ENCODE measurements at regions not wholly inside any gene's neighbourhood (a gene's known extent, or its start where the extent isn't known, plus 50 kb on each side); places are given as distances from the start of the nearest gene placed in this dataset.

DNA sequence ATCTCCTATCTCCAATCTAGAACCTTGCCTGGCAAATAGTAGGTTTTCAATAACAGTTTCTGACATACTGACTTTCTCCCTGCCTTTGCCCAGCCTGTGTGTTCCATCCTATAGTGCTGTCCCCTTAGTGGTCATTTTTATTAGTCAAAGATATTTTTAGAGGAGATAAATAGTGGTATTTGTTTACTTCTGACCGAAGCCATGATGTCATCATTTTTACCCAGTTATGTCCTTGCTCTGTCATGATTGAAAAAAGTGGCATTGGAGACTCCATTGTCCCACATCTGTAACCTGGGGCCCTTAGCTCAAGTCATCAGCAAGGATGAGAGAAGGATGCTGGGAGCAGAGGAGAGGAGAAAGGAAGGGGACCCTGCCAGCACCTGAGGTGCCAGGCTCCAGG, 80.6 kb upstream of the ATP2B2 start:
- DNase-seq = no peak

DNA sequence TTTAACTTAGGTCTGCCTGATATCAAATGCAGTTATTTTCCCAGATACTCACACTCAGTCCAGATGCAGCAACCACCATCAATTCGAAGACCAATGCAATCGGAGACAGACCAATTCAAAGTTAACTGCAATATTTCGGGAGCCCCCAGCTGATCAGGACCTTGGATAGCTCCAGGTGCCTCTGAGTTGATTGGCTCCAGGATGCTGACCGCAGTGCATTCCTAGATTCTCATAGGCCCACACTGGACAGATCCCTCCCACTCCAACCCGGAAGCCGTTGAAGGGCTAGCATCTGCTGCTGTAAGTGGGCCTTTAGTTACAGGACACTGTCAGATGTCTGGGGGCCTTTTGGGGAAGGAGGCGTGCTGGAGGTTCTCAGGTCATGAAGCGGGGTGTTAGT, 89.5 kb upstream of the ATP2B2 start:
- peak; percentile 59 to 79 for DNase-seq

DNA sequence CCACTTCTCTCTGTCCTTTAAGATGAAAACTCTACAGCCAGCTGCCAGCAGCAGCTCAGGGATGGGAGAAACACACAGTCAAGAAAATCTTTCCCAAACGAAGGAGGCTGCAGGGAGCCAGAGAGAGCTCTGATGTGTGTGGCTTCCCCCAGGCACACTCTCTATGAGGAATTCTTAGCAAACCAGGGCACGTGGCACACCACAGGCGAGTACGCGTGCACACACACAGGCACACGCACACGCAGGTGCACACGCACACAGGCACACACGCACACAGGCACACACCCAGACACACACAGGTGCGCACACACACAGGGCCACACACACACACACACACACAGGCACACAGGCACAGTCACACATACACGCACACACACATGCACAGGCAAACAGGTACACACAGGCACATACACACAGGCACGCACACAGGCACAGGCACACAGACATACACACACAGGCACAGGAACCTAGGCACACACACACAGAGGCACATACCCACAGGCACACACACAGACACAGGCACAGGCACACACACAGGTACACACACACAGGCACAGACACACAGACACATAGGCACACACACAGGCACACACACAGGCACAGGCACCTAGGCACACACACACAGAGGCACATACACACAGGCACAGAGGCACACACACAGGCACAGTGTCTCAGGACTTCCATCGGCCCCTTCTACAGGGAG, 91.5 kb upstream of the ATP2B2 start:
- DNase-seq = no peak

DNA sequence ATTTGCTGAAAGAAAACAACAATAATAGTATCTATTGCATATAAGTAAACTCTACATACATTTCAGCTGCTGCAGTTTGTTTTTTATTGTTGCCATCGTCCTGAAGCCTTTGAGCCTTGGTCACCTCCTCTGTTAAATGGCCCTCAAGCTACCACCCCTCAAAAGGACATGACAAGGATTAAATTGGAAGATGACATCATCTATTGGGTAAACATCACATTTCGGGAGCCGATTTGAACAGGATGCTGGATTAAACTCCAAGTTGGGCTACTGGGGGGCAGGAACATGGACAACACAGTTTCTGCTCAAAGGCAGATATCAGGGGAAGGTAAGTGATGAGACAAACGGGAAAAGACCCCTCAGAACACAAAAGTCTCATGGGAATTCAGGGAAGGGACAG, 92.3 kb upstream of the ATP2B2 start:
- no peak for DNase-seq

DNA sequence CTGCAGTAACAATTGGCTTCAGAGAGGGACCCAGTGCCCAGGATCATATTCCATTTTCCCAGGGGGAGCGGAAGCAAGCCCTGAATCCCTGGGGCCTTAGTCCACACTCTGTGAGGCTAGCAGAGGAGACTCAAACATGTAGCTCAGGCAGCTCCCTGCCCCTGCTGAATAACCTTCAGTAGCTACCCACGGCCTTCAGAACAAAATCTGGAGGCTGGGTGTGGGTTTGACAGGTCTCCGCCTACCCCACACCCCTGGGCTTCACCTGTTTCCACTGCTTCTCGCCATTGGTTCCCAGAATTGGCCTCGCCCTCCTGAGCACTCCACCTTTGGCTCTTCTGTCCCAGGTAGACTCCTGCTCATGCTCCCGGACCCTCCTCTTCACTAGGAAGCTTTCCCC, 93.6 kb upstream of the ATP2B2 start:
- DNase-seq = no peak

DNA sequence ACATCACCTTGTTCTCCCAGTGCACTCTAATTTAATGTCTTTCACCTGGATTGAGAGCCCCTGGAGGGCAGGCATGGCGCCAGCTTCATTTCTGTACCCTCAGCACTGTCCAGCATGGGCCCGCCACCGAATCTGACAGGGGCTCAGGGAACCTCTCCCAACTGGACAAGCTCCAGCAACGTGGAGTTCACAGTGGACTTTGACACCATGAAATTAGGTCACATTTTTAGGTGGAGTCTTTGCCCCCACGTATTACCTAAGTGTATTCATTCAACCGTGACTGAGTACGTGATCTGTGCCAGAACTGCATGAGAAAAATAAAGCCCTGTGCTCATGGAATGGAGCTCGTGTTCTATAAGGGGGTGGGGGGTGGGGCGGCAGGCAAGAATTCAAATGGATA, 94.1 kb upstream of the ATP2B2 start:
- peak in 1 of 2 experiments; percentile 41 for DNase-seq

DNA sequence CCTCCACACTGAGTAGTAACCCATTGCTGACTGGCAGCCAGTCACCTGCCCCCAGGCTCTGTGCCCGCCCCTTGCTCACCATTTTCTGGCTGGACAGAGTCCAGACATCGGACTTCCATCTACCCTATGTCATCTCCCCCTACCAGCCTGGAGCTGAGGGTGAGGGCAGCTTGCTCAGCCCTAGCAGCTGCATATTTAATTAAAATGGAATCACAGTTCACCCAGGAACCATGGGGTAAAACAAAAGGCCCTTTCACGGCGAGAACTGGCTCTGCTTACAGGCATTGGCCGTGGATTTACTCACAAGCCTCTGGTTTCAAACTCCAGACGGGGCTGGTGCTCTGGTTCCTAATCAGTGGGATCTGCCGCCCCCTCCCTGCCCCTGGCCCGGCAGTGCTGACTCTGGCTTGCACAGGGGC, 94.9 kb upstream of the ATP2B2 start:
- peak in 1 of 2 experiments; percentile 10 for DNase-seq

DNA sequence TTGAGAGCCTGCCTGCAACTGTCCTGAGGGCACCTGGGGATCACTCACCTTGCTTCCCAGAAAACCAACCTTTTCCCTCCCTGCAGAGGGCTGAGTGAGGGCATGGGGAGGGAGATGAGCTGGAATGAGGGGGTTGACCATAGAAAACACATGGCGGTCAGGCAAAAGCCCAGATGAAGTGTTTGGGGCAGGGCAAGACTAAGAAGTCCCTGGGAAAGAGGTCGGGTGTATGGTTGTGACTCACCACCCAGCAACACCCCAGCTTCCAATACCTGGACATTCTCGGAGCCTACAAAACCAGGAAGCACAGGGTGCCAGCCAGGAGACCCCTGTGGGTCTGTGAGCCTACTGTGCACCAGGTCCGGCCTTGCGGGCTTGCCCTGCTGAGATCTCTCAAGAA, 95.3 kb upstream of the ATP2B2 start:
- no peak for DNase-seq

DNA sequence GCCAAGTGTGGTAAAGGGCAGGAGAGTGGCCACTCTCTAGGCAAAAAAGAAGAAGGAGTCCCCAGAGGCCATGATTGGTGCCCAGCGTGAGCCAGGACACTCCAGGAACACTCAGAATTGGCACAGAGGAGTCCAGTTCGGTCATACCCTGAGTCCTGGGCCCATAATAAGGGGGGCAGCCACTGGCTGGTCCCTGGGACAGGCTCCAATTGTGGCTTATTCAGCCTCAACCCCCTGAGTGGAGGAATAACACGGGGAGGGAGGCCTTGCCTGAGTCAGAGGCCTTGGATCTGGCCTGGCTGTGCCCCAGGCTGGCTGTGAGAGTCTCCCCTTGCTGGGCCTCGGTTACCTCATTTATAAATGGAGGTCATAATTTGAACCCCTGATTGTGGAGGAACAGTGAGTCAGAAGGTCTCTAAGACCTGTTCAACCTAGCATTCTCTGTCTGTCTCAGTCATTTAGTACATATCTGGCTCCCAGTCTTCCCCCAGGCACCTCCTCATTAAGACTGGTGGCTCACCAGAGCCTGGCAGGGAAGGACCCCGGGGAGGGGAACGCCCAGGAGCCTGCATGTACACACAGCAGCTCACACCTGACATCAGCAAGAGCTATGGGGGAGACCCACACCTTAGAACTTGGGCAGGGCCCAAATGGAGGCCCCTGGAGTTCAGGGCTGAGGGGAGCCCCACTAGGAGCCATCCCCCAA, 95.9 kb upstream of the ATP2B2 start:
- DNase-seq = no peak

DNA sequence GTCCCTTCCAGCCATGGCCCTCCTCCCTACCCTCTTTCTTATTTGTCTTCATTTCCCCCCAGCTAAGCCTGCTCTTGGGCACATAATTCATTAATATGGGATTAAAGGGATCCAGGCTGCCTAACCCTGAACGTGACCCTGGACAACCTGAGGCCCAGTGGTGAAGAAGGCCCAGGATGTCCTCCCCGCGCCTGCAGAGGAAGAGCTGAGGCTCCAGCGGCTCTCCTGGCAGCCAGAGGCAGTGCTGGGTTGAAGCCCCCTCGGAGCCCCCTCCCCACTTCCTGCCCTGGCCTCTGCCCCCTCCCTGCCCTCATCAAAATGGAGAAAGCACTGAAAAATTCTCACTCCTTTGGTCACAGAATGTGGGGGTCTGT, 96.5 kb upstream of the ATP2B2 start:
- peak in 1 of 2 experiments; percentile 6 for DNase-seq

DNA sequence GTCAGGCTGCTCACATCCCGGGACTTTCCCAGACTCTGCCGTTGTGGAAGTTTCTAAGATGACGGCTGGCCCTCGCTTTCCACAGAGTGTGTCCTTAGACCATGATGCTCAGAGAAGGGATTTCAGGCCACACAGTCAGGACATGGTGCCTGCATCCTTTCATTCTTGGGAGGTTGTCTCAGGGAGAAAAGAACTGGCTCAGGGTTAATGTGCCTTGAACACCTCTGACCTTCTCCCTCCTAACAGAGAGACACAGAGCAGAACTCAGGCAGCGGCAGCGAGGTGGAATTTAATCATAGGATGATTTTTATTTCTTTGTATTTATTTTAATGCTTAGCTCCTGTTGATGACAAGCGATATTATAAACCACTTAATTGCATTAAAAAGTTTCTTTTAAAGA, 96.9 kb upstream of the ATP2B2 start:
- no peak for DNase-seq

DNA sequence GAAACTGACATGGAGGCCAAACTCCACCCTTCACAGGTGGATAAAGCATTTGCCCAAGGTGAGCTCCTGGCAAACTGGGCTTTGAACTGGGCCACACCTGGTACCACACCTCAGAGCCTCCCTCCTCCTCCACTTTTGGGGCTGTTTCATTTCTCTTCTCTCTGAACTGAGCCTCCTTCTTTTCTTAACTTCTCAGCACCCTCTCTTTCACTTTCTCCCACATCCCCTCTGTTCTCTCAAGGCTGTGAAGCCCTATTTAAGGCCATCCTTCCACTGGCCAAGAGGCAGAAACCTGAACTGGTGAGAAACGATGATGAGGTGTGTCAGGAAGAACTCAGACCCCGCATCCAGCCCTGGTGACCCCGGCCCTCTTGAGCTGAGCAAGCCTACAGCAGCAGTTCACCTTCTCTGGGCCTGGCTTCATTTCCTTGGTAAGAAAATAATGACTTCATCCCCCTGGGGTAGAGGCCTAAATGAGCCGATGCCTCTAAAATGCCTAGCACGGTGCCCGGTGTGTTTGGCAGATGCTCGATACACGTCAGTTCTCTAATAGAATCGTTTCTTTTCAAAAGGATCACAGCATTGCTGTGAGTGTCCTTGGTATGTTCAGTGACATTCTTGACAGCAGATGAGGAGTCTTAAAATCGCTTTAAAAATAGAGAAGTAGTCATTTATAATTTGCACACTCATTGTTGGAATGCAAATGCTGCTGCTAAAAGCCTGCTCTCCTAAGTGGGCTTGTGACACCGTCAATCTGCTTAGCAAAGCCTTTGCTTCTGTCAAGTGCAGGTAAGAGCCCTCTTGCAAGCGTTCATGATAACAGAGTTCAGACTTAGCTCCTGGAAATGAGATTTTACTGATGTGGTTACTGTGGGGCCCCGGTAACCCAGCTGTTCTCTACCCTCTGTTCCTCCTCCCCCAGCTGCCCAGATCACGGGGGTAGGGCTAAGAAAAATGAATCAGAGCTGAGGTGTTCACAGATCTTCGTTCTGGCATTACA, 97.7 kb upstream of the ATP2B2 start:
- peak; percentile 91 to 96 for DNase-seq

DNA sequence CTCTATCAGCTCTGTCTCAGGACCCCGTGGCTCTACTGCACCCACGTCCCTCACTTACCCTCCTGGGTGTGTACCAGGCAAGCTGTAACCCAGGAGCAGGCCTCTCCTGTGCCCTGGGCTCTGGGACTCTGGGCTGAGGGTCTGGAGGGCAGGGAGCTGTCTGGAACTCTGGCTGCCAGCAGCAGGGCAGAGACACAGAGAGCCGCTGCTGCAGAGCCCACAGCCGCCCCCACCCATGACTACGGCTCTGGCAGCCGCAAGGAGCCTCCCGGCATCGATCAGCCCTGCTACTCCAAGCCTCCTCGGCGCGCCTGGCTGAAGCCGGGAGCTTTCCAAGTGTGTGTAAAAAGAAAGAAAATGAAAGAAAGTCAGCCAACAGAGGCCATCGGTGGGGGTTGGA, 103.7 kb upstream of the ATP2B2 start:
- DNase-seq = no peak

DNA sequence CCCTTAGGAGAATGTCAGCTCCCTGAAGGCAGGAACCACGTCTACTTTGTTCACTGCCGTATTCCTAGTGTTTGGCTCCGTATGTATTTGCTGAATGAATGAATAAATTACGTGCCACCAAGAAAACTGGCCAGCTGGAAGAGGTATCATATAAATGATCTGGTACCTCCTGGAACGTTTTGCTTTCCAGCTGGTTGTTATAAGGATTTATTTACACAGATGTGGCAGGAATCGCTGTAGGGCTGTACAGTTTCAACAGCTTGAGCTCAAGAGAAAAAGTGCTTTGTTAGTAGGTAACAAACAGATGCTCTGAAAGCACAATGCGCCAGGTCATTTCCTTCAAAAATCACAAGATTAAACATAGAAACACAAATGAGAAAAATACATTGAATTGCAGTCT, 108.8 kb upstream of the ATP2B2 start:
- peak; percentile 48 to 94 for DNase-seq

DNA sequence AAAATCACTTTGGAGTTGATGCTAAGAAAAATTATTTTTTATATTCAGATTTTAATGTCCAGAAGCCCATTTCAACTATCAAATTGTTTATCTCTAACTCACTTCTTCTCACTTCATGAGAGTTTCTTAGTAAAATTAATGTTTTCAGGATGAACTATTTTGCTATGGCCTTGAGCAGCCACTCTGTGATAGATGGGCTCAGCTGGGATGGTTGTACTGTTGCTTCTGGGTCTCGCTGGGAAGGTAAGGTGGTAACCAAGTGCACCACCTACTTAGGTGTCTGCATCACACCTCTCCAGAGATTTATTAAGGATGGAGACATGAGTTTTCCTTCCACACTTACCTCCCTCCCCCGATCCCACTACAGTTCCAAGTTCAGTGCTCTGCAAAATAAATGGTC, 110.3 kb upstream of the ATP2B2 start:
- no peak for DNase-seq

DNA sequence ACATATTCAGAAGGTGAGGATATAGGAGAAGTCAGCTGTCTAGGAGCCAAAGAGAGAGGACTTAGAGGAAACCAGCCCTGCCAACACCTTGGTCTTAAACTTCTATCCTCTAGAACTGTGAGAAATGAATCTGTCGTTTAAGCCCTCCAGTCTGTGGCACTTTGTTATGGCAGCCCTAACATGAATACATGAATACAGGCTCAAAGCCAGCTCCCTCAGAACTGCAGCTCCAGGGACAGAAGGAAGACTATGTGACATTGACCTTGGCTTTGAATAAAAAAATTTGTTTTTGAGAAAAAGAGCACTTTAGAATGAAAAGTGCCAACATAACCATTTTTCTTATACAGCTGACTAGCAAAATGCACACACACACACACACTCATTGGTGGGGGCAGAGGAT, 110.9 kb upstream of the ATP2B2 start:
- no peak for DNase-seq

DNA sequence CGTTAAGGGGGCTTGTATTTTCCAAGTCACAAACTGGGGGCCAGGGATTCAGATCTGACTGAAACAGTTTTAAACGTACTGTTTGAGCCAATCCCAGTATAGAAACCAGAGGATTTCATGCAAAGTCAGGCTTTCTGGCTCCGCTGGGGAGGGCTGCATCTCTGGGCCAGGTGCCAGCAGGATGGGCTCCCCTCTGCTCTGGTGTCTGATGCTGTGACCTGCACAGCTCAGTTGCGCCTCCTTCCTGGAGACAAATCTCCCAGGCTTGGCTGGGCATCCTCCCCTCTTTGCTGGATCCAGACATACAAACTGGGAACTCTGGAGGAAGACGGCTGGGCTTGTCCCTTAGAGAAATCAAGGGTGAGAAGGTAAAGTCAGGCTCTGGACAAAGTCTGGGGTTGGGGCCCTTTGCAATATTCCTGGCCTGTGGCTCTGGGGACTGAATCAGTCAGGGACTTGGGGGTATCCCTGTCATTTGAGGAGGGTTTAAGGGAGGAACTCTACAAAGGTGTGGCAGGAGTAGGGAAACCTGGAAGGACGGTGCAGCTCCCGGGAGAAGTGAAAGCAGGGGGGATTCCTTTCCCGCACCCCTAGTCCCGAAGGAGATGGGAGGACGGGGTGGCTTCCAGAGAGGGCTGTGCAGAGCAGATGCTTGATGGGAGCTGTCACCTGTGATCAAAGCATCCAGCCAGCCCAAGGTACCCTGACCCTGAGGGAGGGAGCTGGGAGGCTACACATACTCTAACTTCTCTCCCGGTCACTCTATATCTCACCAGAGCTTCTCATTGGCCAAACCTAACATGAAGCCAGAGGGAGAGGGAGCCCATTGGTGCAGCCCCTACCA, 114.8 kb upstream of the ATP2B2 start:
- DNase-seq = peak in 1 of 2 experiments; percentile 56

DNA sequence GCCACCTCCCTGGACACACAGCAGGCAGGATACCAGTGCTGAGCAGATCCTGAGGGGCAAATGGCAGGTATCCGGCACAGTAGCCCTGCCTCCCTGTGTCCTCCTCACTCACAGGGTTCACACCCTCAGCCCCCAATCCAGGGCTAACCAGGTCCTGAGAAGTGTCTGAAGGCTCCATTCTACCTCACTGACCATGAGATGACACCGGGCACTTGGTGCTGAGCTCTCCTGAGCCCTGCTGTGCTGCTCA, 115.4 kb upstream of the ATP2B2 start:
- no peak for DNase-seq

DNA sequence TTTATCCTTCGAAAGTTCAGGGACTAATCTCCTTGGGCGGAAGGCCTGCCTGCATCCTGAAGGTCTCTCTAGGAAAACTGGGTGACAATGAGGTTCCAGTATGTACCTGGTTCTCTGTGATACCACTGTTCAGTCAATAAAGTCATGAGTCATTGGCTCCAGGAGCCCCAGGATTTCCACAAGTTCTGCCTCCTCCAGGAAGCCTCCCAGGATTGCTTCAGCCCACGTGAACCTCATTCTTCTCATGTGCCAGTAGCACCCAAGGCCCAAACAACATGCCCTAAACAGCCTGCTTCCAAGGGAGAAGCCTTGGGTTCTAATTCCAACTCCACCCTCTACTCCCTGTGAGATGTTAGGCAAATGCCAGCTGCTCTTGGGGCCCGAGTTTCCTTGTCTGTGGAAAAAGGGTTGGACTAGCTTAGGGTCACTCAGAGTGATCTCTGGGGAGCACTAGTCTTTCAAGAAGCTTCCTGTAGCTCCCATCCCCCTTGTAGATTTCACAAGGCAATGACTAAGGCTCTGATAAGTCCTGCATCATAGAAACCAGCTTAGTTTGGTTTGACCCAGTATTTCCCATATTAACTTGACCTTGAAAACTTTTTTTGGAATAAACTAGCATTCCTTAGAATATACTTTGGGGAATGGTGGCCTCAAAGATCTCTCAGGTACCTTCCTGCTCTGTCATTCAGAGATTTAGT, 118.3 kb upstream of the ATP2B2 start:
- DNase-seq = no peak

DNA sequence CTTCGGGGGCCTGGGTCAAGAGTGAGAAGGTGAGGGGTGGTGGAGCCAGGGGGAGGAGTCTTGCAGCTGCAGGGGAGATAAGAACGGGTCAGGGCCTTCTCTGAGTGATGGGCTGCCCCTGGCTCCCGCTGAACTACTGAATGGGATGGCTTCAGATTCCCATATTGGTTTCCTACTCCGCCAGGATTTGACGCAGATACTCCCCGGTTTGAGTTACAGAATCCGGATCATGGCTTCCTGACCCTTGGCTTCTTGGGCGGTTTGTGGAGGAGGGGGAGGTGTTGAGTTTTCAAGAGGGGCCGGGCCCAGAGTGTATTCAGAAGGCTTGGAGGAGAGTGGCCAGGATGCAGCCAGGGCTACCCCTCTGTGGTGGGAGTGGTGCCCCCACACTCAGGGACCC, 119.9 kb upstream of the ATP2B2 start:
- no peak for DNase-seq

DNA sequence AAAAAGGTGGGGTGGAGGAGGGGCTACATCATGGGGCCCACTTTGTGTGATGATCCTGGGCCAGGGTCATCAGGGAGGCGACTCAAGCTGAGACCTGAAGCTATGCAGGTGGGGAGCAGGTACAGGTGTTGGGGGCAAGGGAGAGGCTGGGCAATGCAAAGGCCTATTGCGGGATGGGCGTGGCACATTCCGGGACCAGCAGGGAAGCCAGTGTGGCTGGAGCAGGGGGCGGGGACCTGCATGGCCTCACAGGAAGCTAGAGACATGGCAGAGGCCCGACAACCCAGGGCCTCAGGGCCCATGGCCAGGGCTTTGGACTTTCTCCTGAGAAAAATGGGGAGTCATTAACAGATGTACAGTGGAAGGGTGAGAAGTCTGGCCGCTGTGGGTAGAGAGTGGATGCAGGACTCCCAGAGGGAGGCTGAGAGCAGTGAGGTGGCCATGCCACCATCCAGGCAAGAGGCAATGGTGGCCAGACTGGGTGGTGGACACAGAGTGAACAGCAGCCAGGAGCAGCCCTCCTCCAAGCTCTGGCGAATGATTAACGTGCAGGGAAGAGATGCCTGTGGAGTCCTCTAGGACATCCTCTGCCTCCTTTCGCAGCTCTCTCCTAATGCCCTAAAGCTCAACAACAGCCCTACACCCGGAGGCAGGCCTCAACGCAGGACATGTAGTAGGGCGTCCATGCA, 122.6 kb upstream of the ATP2B2 start:
- DNase-seq = no peak

Measured in NCI-H524 (cell line).